Putamen (tissue), 1 donor: ENCODE measurements at regions not wholly inside any gene's neighbourhood (a gene's known extent, or its start where the extent isn't known, plus 50 kb on each side); places are given as distances from the start of the nearest gene placed in this dataset.
"Not testable (repeated sequence)": the region's sequence is repeated elsewhere in the genome, so short reads cannot be mapped to it uniquely, and the experiment has no call there.

Experiments
- DNase-seq: peaks from one replicate; pipeline ENCODE4 v3.0.0-alpha.2; 2016; ENCODE audit warnings: low spot score

- DNase-seq, result no peak
Observed at GRCh38 chr12:68509242-68509641, 101.5 kb upstream of the RAP1B start.

- DNase-seq, result no peak
Observed at GRCh38 chr12:68510397-68510796, 100.3 kb upstream of the RAP1B start.

GRCh38 chr12:68514807-68515411 is 95.8 kb upstream of the RAP1B start:
- no peak for DNase-seq

GRCh38 chr12:68515793-68516192 is 94.9 kb upstream of the RAP1B start:
- no peak for DNase-seq

GRCh38 chr12:68521321-68521839 is 89.3 kb upstream of the RAP1B start:
- no peak for DNase-seq

GRCh38 chr12:68521848-68522502 is 88.7 kb upstream of the RAP1B start:
- no peak for DNase-seq

GRCh38 chr12:68529466-68529865 is 81.2 kb upstream of the RAP1B start:
- DNase-seq, result no peak

GRCh38 chr12:68529869-68530268 is 80.8 kb upstream of the RAP1B start:
- DNase-seq, result no peak

GRCh38 chr12:68530299-68530698 is 80.4 kb upstream of the RAP1B start:
- DNase-seq, result no peak

GRCh38 chr12:68530965-68531364 is 79.7 kb upstream of the RAP1B start:
- DNase-seq, result no peak

- no peak for DNase-seq
Observed at GRCh38 chr12:68532204-68532886, 78.4 kb upstream of the RAP1B start.

GRCh38 chr12:68532887-68533248 is 77.8 kb upstream of the RAP1B start:
- no peak for DNase-seq

GRCh38 chr12:68534108-68534507 is 76.6 kb upstream of the RAP1B start:
- DNase-seq, result no peak

GRCh38 chr12:68536885-68537485 is 73.7 kb upstream of the RAP1B start:
- no peak for DNase-seq

GRCh38 chr12:68537571-68537970 is 73.1 kb upstream of the RAP1B start:
- DNase-seq, result no peak

GRCh38 chr12:68538726-68539614 is 71.7 kb upstream of the RAP1B start:
- DNase-seq, result no peak

GRCh38 chr12:68539615-68539952 is 71.1 kb upstream of the RAP1B start:
- no peak for DNase-seq

GRCh38 chr12:68540768-68541167 is 69.9 kb upstream of the RAP1B start:
- not testable (repeated sequence) for DNase-seq

GRCh38 chr12:68547318-68547717 is 63.4 kb upstream of the RAP1B start:
- DNase-seq, result not testable (repeated sequence)

- not testable (repeated sequence) for DNase-seq
Observed at GRCh38 chr12:68552605-68553195, 58.0 kb upstream of the RAP1B start.

GRCh38 chr12:68557011-68557730 is 53.5 kb upstream of the RAP1B start:
- DNase-seq, result no peak
